GM23338 (cell line): ENCODE measurements at regions not wholly inside any gene's neighbourhood (a gene's known extent, or its start where the extent isn't known, plus 50 kb on each side); places are given as distances from the start of the nearest gene placed in this dataset.

Experiments
- CREB1 ChIP-seq: fragments of 250-450 bp; sonication (Bioruptor Pico); IDR thresholded peaks from 2 replicates; pipeline ENCODE4 v1.5.0; 2020; ENCODE audit warnings: low read depth, mild to moderate bottlenecking, moderate library complexity
- ETS1 ChIP-seq: IDR thresholded peaks from 2 replicates; pipeline ENCODE4 v1.6.1; 2016; ENCODE audit warnings: antibody characterized with exemption
- EZH2 ChIP-seq: fragments of 200-600 bp; sonication (generic); IDR thresholded peaks from one replicate; pipeline ENCODE4 v1.8.0; 2017; ENCODE audit warnings: antibody characterized with exemption, mild to moderate bottlenecking, low read depth; ENCODE audit not compliant: unreplicated experiment
- EZH2phosphoT487 ChIP-seq: fragments of 200-600 bp; sonication (generic); IDR thresholded peaks from one replicate; pipeline ENCODE4 v1.8.1; 2018; ENCODE audit warnings: antibody characterized with exemption; ENCODE audit not compliant: unreplicated experiment
- NANOG ChIP-seq: IDR thresholded peaks from 2 replicates; pipeline ENCODE4 v1.6.1; 2016; ENCODE audit warnings: antibody characterized with exemption, borderline replicate concordance
- POLR2AphosphoS5 ChIP-seq: IDR thresholded peaks from 2 replicates; pipeline ENCODE4 v1.6.1; 2016; ENCODE audit warnings: antibody characterized with exemption, low read depth
- STAT1 ChIP-seq: IDR thresholded peaks from one replicate; pipeline ENCODE4 v1.6.1; 2016; ENCODE audit warnings: antibody characterized with exemption; ENCODE audit not compliant: unreplicated experiment
- ZNF114 ChIP-seq: fragments of 250-450 bp; sonication (Bioruptor Pico); IDR thresholded peaks from 2 replicates; pipeline ENCODE4 v1.5.0; 2020; ENCODE audit warnings: mild to moderate bottlenecking, moderate library complexity
- TF ChIP-seq, protein P1 (sequence below), 2 experiments: fragments of 200-600 bp in 1 of 2; sonication (generic) in 1 of 2; conservative IDR thresholded peaks; 2 replicates each; pipeline versions ENCODE4 v1.5.1 to v1.6.1; 2016 to 2017; ENCODE audit warnings: antibody characterized with exemption in 2 of 2, low read depth in 2 of 2, mild to moderate bottlenecking in 2 of 2, moderate library complexity in 1 of 2
- TF ChIP-seq, protein P2 (sequence below): IDR thresholded peaks from one replicate; pipeline ENCODE4 v1.6.1; 2018; ENCODE audit warnings: antibody characterized with exemption; ENCODE audit not compliant: unreplicated experiment

GRCh38 chrX:13470685-13470977 is 98.8 kb upstream of the EGFL6 start:
- TF ChIP-seq, protein P1, sequence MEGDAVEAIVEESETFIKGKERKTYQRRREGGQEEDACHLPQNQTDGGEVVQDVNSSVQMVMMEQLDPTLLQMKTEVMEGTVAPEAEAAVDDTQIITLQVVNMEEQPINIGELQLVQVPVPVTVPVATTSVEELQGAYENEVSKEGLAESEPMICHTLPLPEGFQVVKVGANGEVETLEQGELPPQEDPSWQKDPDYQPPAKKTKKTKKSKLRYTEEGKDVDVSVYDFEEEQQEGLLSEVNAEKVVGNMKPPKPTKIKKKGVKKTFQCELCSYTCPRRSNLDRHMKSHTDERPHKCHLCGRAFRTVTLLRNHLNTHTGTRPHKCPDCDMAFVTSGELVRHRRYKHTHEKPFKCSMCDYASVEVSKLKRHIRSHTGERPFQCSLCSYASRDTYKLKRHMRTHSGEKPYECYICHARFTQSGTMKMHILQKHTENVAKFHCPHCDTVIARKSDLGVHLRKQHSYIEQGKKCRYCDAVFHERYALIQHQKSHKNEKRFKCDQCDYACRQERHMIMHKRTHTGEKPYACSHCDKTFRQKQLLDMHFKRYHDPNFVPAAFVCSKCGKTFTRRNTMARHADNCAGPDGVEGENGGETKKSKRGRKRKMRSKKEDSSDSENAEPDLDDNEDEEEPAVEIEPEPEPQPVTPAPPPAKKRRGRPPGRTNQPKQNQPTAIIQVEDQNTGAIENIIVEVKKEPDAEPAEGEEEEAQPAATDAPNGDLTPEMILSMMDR (conservative IDR thresholded peaks at IDR 0.05; ENCODE audit: low read depth in 2 of 2) = no peak
- TF ChIP-seq POLR2AphosphoS5 (no peak), ZNF114 (CRISPR knock-in tag) (no peak), STAT1 (no peak), CREB1 (CRISPR knock-in tag) (no peak), EZH2 (no peak), EZH2phosphoT487 (no peak), NANOG (no peak), ETS1 (no peak)
- TF ChIP-seq, protein P2, sequence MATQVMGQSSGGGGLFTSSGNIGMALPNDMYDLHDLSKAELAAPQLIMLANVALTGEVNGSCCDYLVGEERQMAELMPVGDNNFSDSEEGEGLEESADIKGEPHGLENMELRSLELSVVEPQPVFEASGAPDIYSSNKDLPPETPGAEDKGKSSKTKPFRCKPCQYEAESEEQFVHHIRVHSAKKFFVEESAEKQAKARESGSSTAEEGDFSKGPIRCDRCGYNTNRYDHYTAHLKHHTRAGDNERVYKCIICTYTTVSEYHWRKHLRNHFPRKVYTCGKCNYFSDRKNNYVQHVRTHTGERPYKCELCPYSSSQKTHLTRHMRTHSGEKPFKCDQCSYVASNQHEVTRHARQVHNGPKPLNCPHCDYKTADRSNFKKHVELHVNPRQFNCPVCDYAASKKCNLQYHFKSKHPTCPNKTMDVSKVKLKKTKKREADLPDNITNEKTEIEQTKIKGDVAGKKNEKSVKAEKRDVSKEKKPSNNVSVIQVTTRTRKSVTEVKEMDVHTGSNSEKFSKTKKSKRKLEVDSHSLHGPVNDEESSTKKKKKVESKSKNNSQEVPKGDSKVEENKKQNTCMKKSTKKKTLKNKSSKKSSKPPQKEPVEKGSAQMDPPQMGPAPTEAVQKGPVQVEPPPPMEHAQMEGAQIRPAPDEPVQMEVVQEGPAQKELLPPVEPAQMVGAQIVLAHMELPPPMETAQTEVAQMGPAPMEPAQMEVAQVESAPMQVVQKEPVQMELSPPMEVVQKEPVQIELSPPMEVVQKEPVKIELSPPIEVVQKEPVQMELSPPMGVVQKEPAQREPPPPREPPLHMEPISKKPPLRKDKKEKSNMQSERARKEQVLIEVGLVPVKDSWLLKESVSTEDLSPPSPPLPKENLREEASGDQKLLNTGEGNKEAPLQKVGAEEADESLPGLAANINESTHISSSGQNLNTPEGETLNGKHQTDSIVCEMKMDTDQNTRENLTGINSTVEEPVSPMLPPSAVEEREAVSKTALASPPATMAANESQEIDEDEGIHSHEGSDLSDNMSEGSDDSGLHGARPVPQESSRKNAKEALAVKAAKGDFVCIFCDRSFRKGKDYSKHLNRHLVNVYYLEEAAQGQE = no peak
